Psoas muscle (tissue), 7 donors: ENCODE measurements at regions not wholly inside any gene's neighbourhood (a gene's known extent, or its start where the extent isn't known, plus 50 kb on each side); places are given as distances from the start of the nearest gene placed in this dataset.
A peak's percentile ranks its signal among the peaks of the same experiment; 100 is the strongest.

Source experiments
- ATAC-seq, 4 donors: fragments of 200-7000 bp; cut with Tn5 transposase; one replicate each; pipeline ENCODE4 v1.9.1; 2020; ENCODE audit warnings: moderate library complexity in 3 of 4, mild to moderate bottlenecking in 2 of 4
- DNase-seq, 2 donors: peaks; one replicate each; pipeline ENCODE4 v3.0.0-alpha.2; 2020
- H3K27ac ChIP-seq: fragments of 200-600 bp; one replicate; pipeline ENCODE4 v1.8.0; 2022
- H3K27me3 ChIP-seq, 3 donors: fragments of 200-600 bp in 1 of 3; one replicate each; pipeline versions ENCODE4 v1.6.1 to v1.8.0; 2013 to 2022; ENCODE audit warnings: low read length in 2 of 3, mild to moderate bottlenecking in 2 of 3, moderate library complexity in 1 of 3; ENCODE audit not compliant: insufficient read depth in 3 of 3
- H3K36me3 ChIP-seq, 2 donors: fragments of 200-600 bp in 1 of 2; one replicate each; pipeline versions ENCODE4 v1.6.1 to v1.8.0; 2013 to 2022; ENCODE audit warnings: low read depth in 1 of 2, mild to moderate bottlenecking in 1 of 2, moderate library complexity in 1 of 2; ENCODE audit not compliant: insufficient read depth in 1 of 2
- H3K4me1 ChIP-seq: fragments of 200-600 bp; one replicate; pipeline ENCODE4 v1.8.0; 2022
- H3K4me3 ChIP-seq: fragments of 200-600 bp; one replicate; pipeline ENCODE4 v1.8.0; 2022; ENCODE audit warnings: mild to moderate bottlenecking
- H3K9me3 ChIP-seq: fragments of 200-600 bp; one replicate; pipeline ENCODE4 v1.8.0; 2022
- CTCF ChIP-seq: fragments of 200-600 bp; IDR thresholded peaks from one replicate; pipeline ENCODE4 v1.8.0; 2022; ENCODE audit warnings: antibody characterized with exemption
- WGBS, 3 donors: extraction: QIAGEN DNeasy Blood & Tissue Kit; methylation state at CpG; one replicate each; pipeline versions ENCODE4 v1.1.6 to v1.1.7; 2013; 5-methylcytosine and 5-hydroxymethylcytosine counted together
- intact Hi-C, 2 donors: fragments of 100-400 bp; cut with DNase I; formaldehyde crosslinking; loops; one replicate each; pipeline versions ENCODE4 v1.11.0 to v1.14.2; 2022
- donor health status: healthy with polysubstance abuse.
- donor health status: DM: no; HTN: no; CAD: no; lungs with moderate emphysema.
- donor health status: Bipolar disorder and iron deficiency.
- donor health status: healthy.
- donor health status: DM: yes; HTN: yes; CAD: no.
- donor health status: DM: no; HTN: no; CAD: no.
- donor health status: DM: yes; HTN: yes; CAD: no.

- Histone ChIP-seq H3K4me3 (no peak overlapping the region), H3K9me3 (no peaks in the 10 kb centered on the region), H3K27me3 (no peaks in the 10 kb centered on the region), H3K4me1 (no peaks in the 10 kb centered on the region), H3K27ac (no peak overlapping the region), H3K36me3 (no peaks in the 10 kb centered on the region)
- DNase-seq (peak in 1 of 2 donors; percentile 4), ATAC-seq (no peak)
- no peak for TF ChIP-seq CTCF
- intact Hi-C loops = no loop called here
- 86 to 93% (median 87%) methylated on average over 14 of the region's 14 CpGs for WGBS, 3 donors
These were observed 300.1 kb downstream of the NDUFA10 start for GRCh38 chr2:239724851-239725550.

GRCh38 chr2:239724194-239724849, 300.8 kb downstream of the NDUFA10 start:
- DNase-seq = peak in 1 of 2 donors; percentile 41
- Histone ChIP-seq H3K4me1 (no peaks in the 10 kb centered on the region), H3K9me3 (no peaks in the 10 kb centered on the region), H3K36me3 (no peaks in the 10 kb centered on the region), H3K4me3 (no peak overlapping the region), H3K27me3 (no peaks in the 10 kb centered on the region), H3K27ac (no peak overlapping the region)
- intact Hi-C loops = no loop called here
- no peak for ATAC-seq
- no peak for TF ChIP-seq CTCF
- WGBS, 3 donors = 50 to 62% (median 51%) methylated on average over 13 to 16 of the region's 16 CpGs

- no peak for TF ChIP-seq CTCF
- H3K4me1 ChIP-seq = no peaks in the 10 kb centered on the region
- no peak for ATAC-seq
- 90 to 96% (median 93%) methylated on average over 9 of the region's 9 CpGs for WGBS, 3 donors
- H3K27me3 ChIP-seq = no peaks in the 10 kb centered on the region
- H3K9me3 ChIP-seq = no peaks in the 10 kb centered on the region
- DNase-seq = peak in 1 of 2 donors; percentile 36
- no peak overlapping the region for H3K27ac ChIP-seq
- intact Hi-C loops = no loop called here
- H3K36me3 ChIP-seq = no peaks in the 10 kb centered on the region
- no peak overlapping the region for H3K4me3 ChIP-seq
These were observed 301.5 kb downstream of the NDUFA10 start for GRCh38 chr2:239723486-239724193.

- Histone ChIP-seq H3K27me3 (no peaks in the 10 kb centered on the region), H3K9me3 (no peaks in the 10 kb centered on the region), H3K36me3 (no peaks in the 10 kb centered on the region), H3K4me1 (no peaks in the 10 kb centered on the region), H3K4me3 (no peak overlapping the region), H3K27ac (no peak overlapping the region)
- no peak for TF ChIP-seq CTCF
- 72 to 86% (median 79%) methylated on average over 16 of the region's 16 CpGs for WGBS, 3 donors
- DNase-seq (peak in 1 of 2 donors; percentile 41), ATAC-seq (no peak)
- intact Hi-C loops = no loop called here
These were observed 302.2 kb downstream of the NDUFA10 start for GRCh38 chr2:239722760-239723470.
